Gastrocnemius medialis (tissue), 4 donors: ENCODE measurements at regions not wholly inside any gene's neighbourhood (a gene's known extent, or its start where the extent isn't known, plus 50 kb on each side); places are given as distances from the start of the nearest gene placed in this dataset.

Experiments used
- ATAC-seq, 2 donors: fragments of 150-250 bp; one replicate each; pipeline ENCODE4 v1.9.1; 2016
- DNase-seq, 2 donors: peaks; one replicate each; pipeline ENCODE4 v3.0.0-alpha.2; 2019
- H3K27ac ChIP-seq, 4 donors: fragments of 200-600 bp; sonication (generic); 1 replicate in 1 of 4; 2 replicates in 3 of 4; pipeline ENCODE4 v1.5.1; 2016 to 2018; ENCODE audit warnings: mild to moderate bottlenecking in 2 of 4, moderate library complexity in 1 of 4
- H3K27me3 ChIP-seq, 3 donors: fragments of 200-600 bp; sonication (generic) in 2 of 3; 1 replicate in 1 of 3; 2 replicates in 2 of 3; pipeline versions ENCODE4 v1.5.1 to v1.6.0; 2016 to 2019; ENCODE audit warnings: mild to moderate bottlenecking in 1 of 3, moderate library complexity in 1 of 3
- H3K36me3 ChIP-seq, 2 donors: fragments of 200-600 bp; sonication (generic) in 1 of 2; one replicate each; pipeline ENCODE4 v1.5.1; 2017 to 2018
- H3K4me1 ChIP-seq, 2 donors: fragments of 200-600 bp; sonication (generic) in 1 of 2; one replicate each; pipeline ENCODE4 v1.5.1; 2016 to 2017; ENCODE audit warnings: mild to moderate bottlenecking in 2 of 2
- H3K4me3 ChIP-seq, 4 donors: fragments of 200-600 bp; sonication (generic) in 3 of 4; 1 replicate in 1 of 4; 2 replicates in 3 of 4; pipeline ENCODE4 v1.5.1; 2016 to 2019; ENCODE audit warnings: mild to moderate bottlenecking in 2 of 4
- H3K9me3 ChIP-seq, 3 donors: fragments of 200-600 bp; sonication (generic) in 2 of 3; 1 replicate in 1 of 3; 2 replicates in 2 of 3; pipeline ENCODE4 v1.5.1; 2016 to 2019
- CTCF ChIP-seq, 5 experiments: fragments of 450-650 bp in 3 of 5; fragments of 200-600 bp in 2 of 5; sonication (generic) in 2 of 5; IDR thresholded peaks in 4 of 5; conservative IDR thresholded peaks in 1 of 5; 1 replicate in 4 of 5; 2 replicates in 1 of 5; pipeline ENCODE4 v1.5.1; 2016 to 2019; ENCODE audit warnings: antibody characterized with exemption in 5 of 5, mild to moderate bottlenecking in 3 of 5, moderate library complexity in 3 of 5
- POLR2A ChIP-seq, 2 donors: fragments of 450-650 bp; IDR thresholded peaks; one replicate each; pipeline ENCODE4 v1.6.1; 2017; ENCODE audit warnings: antibody characterized with exemption in 2 of 2, mild to moderate bottlenecking in 2 of 2, moderate library complexity in 2 of 2
- in situ Hi-C, 4 donors: fragments of 200-750 bp; cut with MboI; loops; one replicate each; pipeline versions ENCODE4 v1.15.0 to v1.8.0; 2017; ENCODE audit warnings: low sequenced_read_pairs in 4 of 4
- intact Hi-C: fragments of 100-400 bp; cut with DNase I; formaldehyde crosslinking; loops from one replicate; pipeline ENCODE4 v1.15.1; 2023; ENCODE audit warnings: low total_unique reads

- Histone ChIP-seq H3K4me1 (no peaks in the 10 kb centered on the region), H3K27ac (no peak overlapping the region), H3K4me3 (no peak overlapping the region), H3K27me3 (no peaks in the 10 kb centered on the region), H3K9me3 (no peaks in the 10 kb centered on the region), H3K36me3 (no peaks in the 10 kb centered on the region)
- intact Hi-C loops (no loop called here), in situ Hi-C loops (no loop called here)
- TF ChIP-seq POLR2A (IDR thresholded peaks at IDR 0.05) (no peak), CTCF (IDR thresholded peaks at IDR 0.05 in 4 of 5, conservative IDR thresholded peaks at IDR 0.05 in 1 of 5) (no peak)
- ATAC-seq (no peak), DNase-seq (no peak)
Observed at GRCh38 chr12:13547283-13547682, 350.8 kb downstream of the EMP1 start.

DNA sequence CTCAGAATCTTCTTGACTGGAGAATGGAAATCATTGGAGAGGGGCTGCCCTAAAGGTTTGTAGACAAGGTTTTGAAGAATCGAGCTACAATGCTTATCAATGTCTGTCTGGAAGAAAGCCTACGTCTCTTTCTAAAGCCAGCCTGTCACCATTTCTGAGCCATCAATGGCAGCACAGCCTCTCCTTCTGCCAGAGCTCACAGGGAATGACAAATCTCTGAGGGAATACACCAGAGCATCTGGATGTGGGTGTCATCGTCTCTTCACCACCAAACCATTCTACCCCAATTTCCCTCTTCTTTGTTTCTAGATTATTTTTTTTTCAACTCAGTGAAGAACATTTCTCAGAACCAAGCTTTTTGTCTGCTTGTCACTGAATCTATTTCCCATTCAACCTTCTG is 349.7 kb downstream of the EMP1 start:
- Histone ChIP-seq H3K27ac (no peak overlapping the region), H3K9me3 (no peaks in the 10 kb centered on the region), H3K27me3 (no peaks in the 10 kb centered on the region), H3K4me3 (no peak overlapping the region), H3K4me1 (no peaks in the 10 kb centered on the region), H3K36me3 (no peaks in the 10 kb centered on the region)
- in situ Hi-C loops: no loop called here
- no peak for ATAC-seq
- TF ChIP-seq CTCF (IDR thresholded peaks at IDR 0.05 in 4 of 5, conservative IDR thresholded peaks at IDR 0.05 in 1 of 5): no peak
- no peak for TF ChIP-seq POLR2A (IDR thresholded peaks at IDR 0.05)
- intact Hi-C loops: no loop called here
- no peak for DNase-seq

DNA sequence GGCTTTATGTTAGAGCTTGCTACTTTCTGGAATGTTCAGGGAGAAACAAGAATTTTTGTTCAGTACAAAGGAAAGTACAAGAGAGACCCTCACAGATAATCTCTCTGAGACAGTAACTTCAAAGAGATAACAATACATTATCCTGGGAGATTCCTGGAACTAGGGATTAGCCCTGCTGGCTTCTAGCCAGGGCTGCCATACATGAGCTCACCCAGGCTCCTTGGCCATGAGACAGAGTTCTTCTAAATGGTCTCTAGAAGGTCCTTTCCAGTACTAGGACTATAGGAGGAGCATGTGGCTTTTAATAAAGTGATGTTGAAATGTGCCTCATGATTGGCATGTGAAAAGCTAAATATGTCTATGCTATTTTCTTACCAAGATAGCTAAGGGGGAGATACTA is 342.5 kb downstream of the EMP1 start:
- in situ Hi-C loops: loop anchor here in 2 of 4 donors (10.0 kb wide), 2 partner anchors 174 to 264 kb away; no protein-coding TSS in a partner anchor
- TF ChIP-seq CTCF (IDR thresholded peaks at IDR 0.05 in 4 of 5, conservative IDR thresholded peaks at IDR 0.05 in 1 of 5) (no peak), POLR2A (IDR thresholded peaks at IDR 0.05) (no peak)

GRCh38 chr12:13538136-13538535 is 341.6 kb downstream of the EMP1 start:
- DNase-seq (no peak), ATAC-seq (no peak)
- Histone ChIP-seq H3K4me3 (no peak overlapping the region), H3K27me3 (no peaks in the 10 kb centered on the region), H3K9me3 (no peaks in the 10 kb centered on the region), H3K27ac (no peak overlapping the region), H3K4me1 (no peaks in the 10 kb centered on the region), H3K36me3 (no peaks in the 10 kb centered on the region)
- TF ChIP-seq POLR2A (IDR thresholded peaks at IDR 0.05): no peak
- TF ChIP-seq CTCF (IDR thresholded peaks at IDR 0.05 in 4 of 5, conservative IDR thresholded peaks at IDR 0.05 in 1 of 5): no peak
- in situ Hi-C loops: loop anchor here in 2 of 4 donors (10.0 kb wide), 2 partner anchors 173 to 263 kb away; no protein-coding TSS in a partner anchor
- intact Hi-C loops: loop anchor here (10.0 kb wide), 1 partner anchor 263 kb away; no protein-coding TSS in a partner anchor

More for the DNA sequence above, 342.5 kb downstream of the EMP1 start:
- Histone ChIP-seq H3K27me3 (no peaks in the 10 kb centered on the region), H3K9me3 (no peaks in the 10 kb centered on the region), H3K36me3 (no peaks in the 10 kb centered on the region), H3K4me1 (no peaks in the 10 kb centered on the region), H3K27ac (no peak overlapping the region), H3K4me3 (no peak overlapping the region)
- DNase-seq (no peak), ATAC-seq (no peak)
- intact Hi-C loops: loop anchor here (10.0 kb wide), 1 partner anchor 264 kb away; no protein-coding TSS in a partner anchor

GRCh38 chr12:13537623-13538022 is 341.1 kb downstream of the EMP1 start:
- no peak for TF ChIP-seq POLR2A (IDR thresholded peaks at IDR 0.05)
- no peaks in the 10 kb centered on the region for H3K36me3 ChIP-seq
- H3K4me3 ChIP-seq: no peak overlapping the region
- ATAC-seq: no peak
- no peak for DNase-seq
- no peaks in the 10 kb centered on the region for H3K4me1 ChIP-seq
- in situ Hi-C loops (loop anchor here in 2 of 4 donors (10.0 kb wide), 2 partner anchors 173 to 263 kb away; no protein-coding TSS in a partner anchor), intact Hi-C loops (loop anchor here (10.0 kb wide), 1 partner anchor 263 kb away; no protein-coding TSS in a partner anchor)
- no peaks in the 10 kb centered on the region for H3K27me3 ChIP-seq
- no peak overlapping the region for H3K27ac ChIP-seq
- H3K9me3 ChIP-seq: no peaks in the 10 kb centered on the region
